ENCODE measurements at regions not wholly inside any gene's neighbourhood (a gene's known extent, or its start where the extent isn't known, plus 50 kb on each side); places are given as distances from the start of the nearest gene placed in this dataset.

DNA sequence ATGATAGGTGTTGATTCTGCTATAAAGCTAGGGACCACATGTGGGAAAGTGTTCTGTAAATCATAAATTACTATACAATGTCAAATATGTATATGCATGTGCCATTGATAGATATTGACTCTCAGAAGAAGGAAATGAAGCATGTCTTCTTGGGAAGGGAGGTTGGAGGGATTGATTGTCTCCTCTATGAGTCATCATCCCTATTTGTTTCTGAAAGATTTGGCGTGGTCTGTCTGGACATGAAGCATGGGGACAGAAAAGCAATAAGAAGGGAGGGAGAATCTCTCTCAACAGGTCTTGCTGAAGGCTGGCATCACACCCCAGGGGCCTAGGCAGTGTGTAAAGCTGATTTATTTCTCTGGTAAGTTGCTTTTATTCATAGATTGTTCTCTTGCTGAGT is 98.0 kb upstream of the KCNJ6 start:
- no peak for TF ChIP-seq POLR2A (IDR thresholded peaks at IDR 0.05)
- TF ChIP-seq, protein P1, sequence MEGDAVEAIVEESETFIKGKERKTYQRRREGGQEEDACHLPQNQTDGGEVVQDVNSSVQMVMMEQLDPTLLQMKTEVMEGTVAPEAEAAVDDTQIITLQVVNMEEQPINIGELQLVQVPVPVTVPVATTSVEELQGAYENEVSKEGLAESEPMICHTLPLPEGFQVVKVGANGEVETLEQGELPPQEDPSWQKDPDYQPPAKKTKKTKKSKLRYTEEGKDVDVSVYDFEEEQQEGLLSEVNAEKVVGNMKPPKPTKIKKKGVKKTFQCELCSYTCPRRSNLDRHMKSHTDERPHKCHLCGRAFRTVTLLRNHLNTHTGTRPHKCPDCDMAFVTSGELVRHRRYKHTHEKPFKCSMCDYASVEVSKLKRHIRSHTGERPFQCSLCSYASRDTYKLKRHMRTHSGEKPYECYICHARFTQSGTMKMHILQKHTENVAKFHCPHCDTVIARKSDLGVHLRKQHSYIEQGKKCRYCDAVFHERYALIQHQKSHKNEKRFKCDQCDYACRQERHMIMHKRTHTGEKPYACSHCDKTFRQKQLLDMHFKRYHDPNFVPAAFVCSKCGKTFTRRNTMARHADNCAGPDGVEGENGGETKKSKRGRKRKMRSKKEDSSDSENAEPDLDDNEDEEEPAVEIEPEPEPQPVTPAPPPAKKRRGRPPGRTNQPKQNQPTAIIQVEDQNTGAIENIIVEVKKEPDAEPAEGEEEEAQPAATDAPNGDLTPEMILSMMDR (IDR thresholded peaks at IDR 0.05), result no peak
- TF ChIP-seq POLR2AphosphoS5 (IDR thresholded peaks at IDR 0.05; ENCODE audit: insufficient read depth in 1 of 2, low read depth in 1 of 2), result no peak
